ENCODE measurements at regions not wholly inside any gene's neighbourhood (a gene's known extent, or its start where the extent isn't known, plus 50 kb on each side); places are given as distances from the start of the nearest gene placed in this dataset.

DNA sequence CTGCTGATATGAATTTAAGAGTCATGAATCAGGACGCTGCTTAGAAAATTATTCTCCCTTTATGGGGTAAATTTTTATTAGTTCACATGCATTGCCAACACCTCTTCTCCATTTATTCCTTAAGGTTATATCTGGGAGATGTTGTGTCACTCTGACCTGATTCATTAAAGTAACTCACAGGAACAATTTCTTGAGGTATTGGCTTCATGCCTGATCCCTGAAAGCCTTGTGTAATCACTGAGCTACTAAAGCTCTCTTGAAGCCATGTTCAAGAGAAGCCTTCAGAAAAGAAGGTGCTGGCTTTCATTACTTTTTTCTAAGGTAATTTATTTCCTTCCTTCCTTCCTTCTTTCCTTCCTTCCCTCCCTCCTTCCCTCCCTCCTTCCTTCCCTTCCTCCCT, 420.6 kb downstream of the RAB38 start:
- no peak for TF ChIP-seq POLR2A (IDR thresholded peaks at IDR 0.05)
- TF ChIP-seq, protein P1, sequence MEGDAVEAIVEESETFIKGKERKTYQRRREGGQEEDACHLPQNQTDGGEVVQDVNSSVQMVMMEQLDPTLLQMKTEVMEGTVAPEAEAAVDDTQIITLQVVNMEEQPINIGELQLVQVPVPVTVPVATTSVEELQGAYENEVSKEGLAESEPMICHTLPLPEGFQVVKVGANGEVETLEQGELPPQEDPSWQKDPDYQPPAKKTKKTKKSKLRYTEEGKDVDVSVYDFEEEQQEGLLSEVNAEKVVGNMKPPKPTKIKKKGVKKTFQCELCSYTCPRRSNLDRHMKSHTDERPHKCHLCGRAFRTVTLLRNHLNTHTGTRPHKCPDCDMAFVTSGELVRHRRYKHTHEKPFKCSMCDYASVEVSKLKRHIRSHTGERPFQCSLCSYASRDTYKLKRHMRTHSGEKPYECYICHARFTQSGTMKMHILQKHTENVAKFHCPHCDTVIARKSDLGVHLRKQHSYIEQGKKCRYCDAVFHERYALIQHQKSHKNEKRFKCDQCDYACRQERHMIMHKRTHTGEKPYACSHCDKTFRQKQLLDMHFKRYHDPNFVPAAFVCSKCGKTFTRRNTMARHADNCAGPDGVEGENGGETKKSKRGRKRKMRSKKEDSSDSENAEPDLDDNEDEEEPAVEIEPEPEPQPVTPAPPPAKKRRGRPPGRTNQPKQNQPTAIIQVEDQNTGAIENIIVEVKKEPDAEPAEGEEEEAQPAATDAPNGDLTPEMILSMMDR (IDR thresholded peaks at IDR 0.05), result no peak

Data from heart left ventricle (tissue), 13 donors.